GM12892 (cell line): ENCODE measurements at regions not wholly inside any gene's neighbourhood (a gene's known extent, or its start where the extent isn't known, plus 50 kb on each side); places are given as distances from the start of the nearest gene placed in this dataset.

Source experiments
- POLR2A ChIP-seq: IDR thresholded peaks from 2 replicates; pipeline ENCODE4 v1.6.1; 2011; ENCODE audit warnings: low read depth, low read length, control low read depth
- TAF1 ChIP-seq: IDR thresholded peaks from 2 replicates; pipeline ENCODE4 v1.6.1; 2011; ENCODE audit warnings: low read depth, mild to moderate bottlenecking, control low read depth, low read length, borderline replicate concordance

- TF ChIP-seq TAF1: no peak
- TF ChIP-seq POLR2A: no peak
Observed at GRCh38 chr4:13209600-13209999, 274.5 kb downstream of the RAB28 start.
